CD4-positive, alpha-beta T cell treated with Interleukin-1 beta for 1 hour (primary cell): ENCODE measurements at regions not wholly inside any gene's neighbourhood (a gene's known extent, or its start where the extent isn't known, plus 50 kb on each side); places are given as distances from the start of the nearest gene placed in this dataset.
"Not testable (repeated sequence)": the region's sequence is repeated elsewhere in the genome, so short reads cannot be mapped to it uniquely, and the experiment has no call there.

Experiments
- DNase-seq, 2 donors: peaks; one replicate each; pipeline ENCODE4 v3.0.0-alpha.2; 2020 to 2022

DNA sequence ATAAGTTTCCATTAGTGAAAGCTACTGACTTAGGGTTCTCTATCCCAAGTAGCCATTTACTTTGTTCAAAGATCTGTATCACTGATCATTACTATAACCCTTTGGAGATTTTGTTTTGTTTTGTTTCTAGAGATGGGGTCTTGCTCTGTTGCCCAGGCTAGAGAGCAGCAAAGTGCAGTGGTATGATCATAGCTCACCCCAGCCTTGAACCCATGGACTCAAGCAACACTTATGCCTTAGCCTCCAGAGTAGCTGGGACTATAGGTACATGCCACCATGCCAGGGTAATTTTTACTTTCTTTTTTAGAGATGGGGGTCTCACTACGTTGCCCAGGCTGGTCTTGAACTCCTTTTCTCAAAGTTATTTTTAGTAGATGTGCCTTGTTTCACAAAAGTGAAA lies 154.7 kb downstream of the KCNJ2 start:
- no peak for DNase-seq

DNA sequence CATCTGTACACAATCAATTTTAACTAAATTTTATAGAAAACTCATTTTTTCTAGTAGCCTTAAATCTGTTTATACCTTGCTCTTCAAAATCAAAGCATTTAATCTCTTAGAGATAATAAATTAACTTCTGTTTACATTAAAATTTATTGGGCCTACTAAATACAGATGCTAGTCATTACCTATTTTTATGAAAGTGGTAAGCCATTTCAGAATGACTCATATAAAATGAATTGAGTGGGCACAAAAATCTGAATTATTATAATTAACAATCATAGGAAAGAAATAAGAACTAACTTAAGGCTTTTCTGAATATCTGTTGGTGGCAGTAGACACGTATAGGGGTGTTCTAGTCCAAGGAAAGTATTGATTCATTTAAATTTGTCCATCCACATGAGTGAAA lies 157.9 kb downstream of the KCNJ2 start:
- DNase-seq = no peak

DNA sequence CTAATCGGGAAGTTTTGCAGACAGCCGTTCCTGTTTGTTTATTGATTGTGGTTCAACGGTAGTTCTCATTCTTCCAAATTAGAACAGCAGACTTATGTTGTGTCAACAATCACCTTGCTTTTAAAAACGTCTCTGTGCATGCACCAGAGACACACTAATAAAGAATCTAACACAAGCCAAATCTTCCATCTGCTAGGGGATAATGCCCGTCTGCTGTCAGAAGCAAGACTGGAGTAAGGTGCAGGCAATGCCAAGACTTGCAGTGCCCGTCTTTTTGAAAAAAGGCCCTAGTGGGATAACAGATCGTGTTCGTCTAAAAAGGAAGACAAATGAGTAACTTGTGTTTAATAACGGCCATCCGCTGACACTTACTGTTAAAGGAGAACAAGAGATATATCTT lies 158.4 kb downstream of the KCNJ2 start:
- no peak for DNase-seq

DNA sequence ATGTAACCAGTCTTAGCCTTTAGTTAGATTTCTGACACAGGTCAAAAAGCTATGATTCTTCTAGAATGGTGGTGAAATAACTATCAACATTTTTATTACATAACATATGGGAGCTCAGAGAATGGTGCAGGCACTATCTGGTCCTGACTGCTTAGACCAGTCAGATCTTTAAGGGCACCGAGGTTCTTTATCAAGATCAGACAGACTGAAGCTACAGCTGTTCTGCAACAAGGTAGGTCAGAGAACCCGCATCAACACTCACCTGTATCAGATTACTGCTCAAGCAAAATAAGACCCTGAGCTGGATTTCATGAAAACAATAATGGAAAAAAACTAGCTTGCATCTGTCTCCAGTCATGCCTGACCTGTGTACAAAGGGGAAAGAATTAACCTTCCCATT lies 160.4 kb downstream of the KCNJ2 start:
- no peak for DNase-seq

DNA sequence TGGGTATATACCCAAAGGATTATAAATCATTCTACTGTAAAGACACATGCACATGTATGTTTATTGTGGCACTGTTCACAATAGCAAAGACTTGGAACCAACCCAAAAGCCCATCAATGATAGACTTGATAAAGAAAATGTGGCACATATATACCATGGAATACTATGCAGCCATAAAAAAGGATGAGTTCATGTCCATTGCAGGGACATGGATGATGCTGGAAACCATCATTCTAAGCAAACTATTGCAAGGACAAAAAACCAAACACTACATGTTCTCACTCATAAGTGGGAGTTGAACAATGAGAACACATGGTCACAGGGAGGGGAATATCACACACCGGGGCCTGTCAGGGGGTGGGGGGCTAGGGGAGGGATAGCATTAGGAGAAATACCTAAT lies 161.7 kb downstream of the KCNJ2 start:
- DNase-seq = not testable (repeated sequence)

GRCh38 chr17:70332356-70333210 lies 163.3 kb downstream of the KCNJ2 start:
- no peak for DNase-seq

DNA sequence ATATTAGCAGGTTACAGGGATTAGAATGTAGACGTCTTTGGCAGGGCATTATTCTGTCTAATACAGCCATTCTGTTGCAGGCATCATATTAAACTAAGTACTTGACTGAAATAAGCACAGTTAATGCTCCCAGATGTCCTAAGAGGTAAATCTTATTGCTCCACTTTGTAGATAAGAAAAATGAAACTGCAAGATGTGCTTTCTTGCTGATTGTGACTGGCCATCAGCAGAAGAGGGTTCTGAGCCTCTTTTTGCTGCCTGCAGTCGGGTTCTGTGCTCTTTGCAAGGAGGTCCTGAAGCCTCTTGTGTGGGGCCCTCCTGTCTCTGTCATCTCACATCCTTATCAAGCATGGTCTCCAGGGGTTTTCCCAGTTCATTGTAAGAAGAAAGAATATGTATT lies 167.1 kb downstream of the KCNJ2 start:
- DNase-seq = no peak

GRCh38 chr17:70338946-70339354 lies 169.6 kb downstream of the KCNJ2 start:
- DNase-seq = no peak

DNA sequence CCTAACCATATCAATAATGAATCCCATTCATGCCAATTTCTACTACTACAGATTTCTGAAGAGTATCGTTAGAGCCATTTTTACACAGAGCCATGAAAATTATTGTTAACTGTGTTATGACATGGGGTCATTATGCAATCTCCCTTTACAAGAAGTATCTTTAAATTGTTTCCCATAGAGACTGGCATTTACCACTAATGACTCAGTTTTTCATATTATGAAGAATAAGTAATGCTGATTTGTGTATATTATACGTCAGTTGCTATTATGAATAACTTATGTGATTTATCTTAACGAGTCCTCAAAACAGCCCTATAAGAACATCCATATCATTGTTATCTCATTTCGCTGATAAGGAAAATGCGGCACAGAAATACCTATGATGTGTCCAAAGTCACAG lies 173.8 kb downstream of the KCNJ2 start:
- no peak for DNase-seq

DNA sequence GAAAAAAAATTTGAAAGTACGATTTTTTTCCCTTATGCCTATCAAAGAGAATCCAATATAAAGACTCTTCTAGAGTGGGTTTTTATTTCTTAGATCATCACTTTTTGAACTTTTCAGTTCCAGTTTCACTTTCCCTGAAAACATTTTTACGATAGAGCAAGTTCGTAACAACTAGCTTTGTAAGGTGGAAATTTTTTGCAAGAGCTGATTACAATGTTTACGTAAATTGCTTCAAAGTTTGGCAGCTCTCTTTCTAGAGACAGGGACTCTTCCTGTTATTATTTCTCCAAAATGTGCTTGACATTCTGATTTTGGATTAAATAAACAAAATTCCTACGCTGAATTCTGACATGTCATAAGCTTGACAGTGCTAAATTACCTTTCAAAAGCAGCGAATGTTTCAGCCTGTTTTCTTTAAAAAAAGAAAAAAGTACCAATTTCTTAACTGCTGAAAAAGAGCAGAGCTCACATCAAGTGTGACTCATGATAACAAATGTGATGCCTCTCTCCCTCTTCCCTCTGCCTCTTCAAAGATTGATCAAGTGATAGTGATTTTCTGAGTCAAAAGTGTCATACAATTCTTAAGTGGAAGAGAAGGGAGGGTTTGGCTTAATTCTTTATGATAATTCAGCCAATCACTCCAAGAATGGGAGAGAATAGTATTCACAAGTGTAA lies 175.2 kb downstream of the KCNJ2 start:
- no peak for DNase-seq

GRCh38 chr17:70345061-70345460 lies 175.7 kb downstream of the KCNJ2 start:
- DNase-seq = no peak

DNA sequence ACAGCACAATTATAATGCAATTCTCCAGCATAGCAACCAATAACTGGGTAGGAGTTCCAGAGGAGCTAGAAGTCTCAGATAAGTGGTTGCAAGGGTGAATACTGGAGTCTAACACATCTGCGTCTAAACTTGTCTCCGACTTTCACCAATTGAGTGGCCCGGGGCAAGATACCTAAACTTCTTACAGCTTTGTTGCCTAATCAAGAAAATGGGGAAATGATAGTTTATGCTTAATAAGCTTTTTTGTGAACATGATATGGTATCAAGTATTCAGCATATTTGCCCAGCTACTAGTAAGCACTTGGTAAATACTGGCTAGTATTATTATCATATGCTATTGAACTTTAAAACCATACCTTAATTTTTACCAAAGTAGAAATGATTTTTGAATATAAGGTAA lies 183.5 kb downstream of the KCNJ2 start:
- no peak for DNase-seq

DNA sequence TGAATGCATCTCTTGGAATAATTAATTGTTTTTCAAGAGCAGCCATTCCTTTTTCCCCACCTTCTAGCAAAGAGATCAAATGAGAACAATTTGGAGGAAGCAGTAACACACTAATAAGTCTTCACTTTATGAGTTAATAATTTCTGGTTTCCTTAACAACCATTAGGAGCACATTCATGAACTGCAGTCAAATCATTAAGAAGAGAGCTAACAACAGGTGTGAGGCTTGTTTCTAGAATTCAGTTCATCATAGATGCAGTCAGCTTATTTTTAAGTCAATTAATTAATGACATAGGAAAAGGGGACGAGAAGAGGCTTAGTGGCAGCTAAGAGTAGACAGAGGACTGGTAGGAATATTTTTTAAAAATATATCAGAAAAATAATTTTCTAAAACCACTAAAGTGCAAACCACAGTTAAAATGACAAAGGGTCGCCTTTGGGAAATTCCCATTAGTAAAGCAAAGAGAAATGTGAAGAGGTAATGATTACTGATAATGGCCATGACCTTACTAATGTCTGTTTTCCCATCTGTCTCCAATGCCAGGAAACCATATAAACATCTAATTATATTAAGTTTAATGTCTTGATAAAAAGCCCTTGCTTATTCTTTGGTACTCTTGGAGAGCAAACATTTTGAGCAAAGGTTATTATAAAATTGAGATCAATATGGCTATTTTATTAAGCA lies 184.2 kb downstream of the KCNJ2 start:
- no peak for DNase-seq

DNA sequence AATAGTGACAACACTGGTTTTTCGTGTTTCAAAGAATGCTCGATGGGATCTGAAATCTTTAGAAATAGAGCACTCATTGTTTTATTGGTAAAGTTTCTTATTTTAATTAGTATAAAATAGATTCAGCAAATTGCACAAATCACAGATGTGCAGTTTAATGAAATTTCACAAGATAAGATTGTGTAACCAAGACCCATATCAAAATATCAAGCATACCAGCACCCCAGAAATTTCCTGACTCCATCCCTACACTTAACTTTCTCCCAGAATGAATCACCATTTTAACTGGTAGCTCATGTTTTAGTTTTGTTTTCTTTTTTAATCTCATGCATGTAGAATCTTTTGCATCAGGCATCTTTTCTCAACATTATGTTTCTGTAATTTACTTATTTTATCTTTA lies 185.9 kb downstream of the KCNJ2 start:
- no peak for DNase-seq

GRCh38 chr17:70357190-70357589 lies 187.9 kb downstream of the KCNJ2 start:
- DNase-seq = no peak

DNA sequence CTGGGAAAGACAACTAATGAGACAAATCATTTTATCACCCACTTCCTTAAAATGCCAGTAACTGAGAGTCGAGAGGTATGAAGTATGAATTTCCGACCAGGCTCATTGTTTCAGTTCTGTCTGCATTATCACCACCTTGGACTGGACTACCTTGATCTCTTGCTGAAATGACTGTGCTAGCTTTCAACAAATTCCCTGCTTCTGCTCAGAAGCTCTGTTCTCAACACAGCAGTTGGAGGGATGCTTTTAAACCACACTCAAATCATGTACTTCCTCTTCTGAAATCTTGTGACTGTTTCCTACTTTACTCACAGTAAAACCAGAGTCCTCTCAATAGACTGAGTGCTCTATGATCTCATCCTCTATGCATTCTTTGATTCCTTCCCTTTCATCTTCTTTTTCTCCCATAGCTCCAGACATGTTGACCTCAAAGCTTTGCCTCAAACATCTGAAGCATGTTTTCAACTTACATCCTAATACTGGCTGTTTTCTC lies 195.8 kb downstream of the KCNJ2 start:
- no peak for DNase-seq

DNA sequence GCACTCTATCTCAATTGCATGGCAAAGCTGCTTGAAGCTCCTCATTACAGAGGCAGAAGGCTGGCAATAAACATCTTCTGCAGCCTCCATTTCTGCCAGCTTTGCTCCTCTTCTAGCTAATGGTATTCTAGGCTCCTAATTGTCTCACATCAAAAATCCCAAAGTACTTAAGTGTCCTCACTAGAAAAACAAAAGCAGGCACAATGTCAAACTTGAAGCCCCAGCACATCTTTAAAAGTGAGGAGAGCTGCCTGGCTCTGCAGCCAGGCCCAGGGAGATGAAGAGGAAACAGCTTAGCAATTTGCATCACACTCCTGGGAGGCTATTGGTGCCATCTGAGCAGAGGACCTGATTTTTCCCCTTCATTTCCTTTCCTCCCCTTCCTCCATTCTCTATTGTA lies 197.1 kb downstream of the KCNJ2 start:
- DNase-seq = no peak

DNA sequence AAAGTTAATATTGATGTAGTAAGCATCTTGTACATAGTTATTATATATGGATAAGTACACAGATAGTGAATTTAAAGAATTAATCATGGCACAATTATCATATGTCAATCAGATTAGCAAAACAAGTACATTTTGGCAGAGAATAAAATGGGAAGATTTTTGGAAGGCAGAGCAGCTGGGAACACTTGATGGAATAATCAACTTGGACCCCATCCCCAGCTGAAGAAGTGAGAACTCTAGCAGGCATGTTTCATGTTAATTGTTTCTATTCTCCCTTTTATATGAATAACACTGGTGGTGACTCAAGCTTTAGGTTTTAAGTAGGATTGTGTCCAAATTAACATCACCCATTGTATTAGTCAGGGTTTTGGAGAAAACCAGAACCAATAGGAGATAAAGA lies 198.7 kb downstream of the KCNJ2 start:
- DNase-seq = no peak

GRCh38 chr17:70369391-70369790 lies 200.1 kb downstream of the KCNJ2 start:
- DNase-seq = no peak

DNA sequence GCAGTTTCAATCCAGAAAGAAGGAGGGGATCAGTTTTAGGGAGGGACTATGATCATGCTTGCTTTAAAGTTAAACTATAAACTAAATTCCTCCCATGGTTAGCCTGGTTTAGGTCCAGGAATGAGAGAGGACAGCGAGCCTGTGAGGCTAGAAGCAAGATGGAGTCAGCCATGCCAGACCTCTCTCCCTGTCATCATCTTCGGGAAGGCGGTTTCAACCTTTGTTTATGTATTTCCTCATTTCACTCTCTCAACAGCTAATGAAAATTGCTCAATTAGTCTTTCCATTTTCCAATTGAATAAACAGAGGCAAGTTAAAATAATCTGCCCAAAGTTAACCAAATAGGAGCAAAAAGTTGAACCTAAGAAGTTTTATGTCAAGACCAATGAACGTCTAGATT lies 201.5 kb downstream of the KCNJ2 start:
- no peak for DNase-seq

DNA sequence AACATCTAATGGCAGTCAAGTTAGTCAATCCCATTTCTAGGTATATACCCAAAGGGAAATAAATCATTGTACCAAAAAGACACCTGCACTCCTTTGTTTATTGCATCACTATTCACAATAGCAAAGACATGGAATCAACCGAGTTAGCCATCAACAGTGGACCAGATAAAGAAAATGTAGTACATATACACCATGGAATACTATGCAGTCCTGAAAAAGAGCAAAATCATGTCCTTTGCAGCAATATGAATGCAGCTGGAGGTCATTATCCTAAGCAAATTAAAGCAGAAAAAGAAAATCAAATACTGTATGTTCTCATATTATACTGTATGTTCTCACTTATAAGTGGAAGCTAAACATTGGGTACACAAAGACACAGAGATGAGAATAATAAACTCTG lies 204.0 kb downstream of the KCNJ2 start:
- DNase-seq = no peak

DNA sequence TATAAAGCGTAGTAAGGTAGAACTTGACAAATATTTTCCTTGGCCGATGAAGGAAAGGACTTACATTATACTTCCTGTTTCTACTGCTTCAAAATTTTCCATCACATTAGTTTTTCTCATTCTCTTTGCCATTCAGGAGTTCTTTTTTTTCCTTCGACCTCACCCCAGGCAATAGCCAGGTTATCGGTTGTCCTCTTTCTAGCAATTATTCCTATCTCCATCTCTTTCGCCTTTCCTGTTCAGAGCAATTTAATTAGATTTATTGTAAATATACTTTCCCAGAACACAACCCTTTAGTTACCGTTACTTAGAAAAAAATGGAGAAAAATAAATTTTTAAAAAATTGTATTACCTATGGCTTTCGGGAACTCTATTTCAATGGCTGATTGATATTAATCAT lies 205.2 kb downstream of the KCNJ2 start:
- DNase-seq = no peak

DNA sequence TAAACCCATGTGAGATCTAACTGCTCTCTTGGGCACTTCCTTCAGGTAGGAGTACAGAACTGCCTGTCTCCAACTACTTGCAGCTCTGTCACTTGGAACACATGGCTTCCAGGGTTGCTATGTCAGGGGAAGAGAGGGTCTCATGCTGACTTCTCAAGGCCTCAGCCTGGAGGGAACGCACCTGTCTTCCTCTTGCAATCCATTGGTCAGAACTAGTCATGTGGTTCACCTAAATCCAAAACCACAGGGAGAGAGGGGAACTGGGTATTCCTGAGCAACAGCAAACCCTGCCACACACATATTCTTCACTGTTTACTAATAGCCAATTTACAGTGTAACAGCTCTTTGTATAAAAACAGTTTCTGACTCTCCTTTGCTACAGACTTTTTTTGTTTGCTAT lies 206.1 kb downstream of the KCNJ2 start:
- no peak for DNase-seq
